Caco-2 (cell line): ENCODE measurements at regions not wholly inside any gene's neighbourhood (a gene's known extent, or its start where the extent isn't known, plus 50 kb on each side); places are given as distances from the start of the nearest gene placed in this dataset.
"Not testable (repeated sequence)": the region's sequence is repeated elsewhere in the genome, so short reads cannot be mapped to it uniquely, and the experiment has no call there.

Source experiments
- BruUV-seq: library from RNA; stranded (reverse); fragments of 400-500 nt; replicated peaks from 2 replicates; lab custom pipeline; 2021; lab: Mats Ljungman, UMichigan
- CTCF ChIA-PET: fragments of 300-600 bp; sonication (Branson Sonifier 250); formaldehyde crosslinking; loops from one replicate; lab custom pipeline; 2022; ENCODE audit warnings: antibody characterized with exemption; lab: Charles Lee
- POLR2A ChIA-PET: fragments of 300-600 bp; sonication (Branson Sonifier 250); formaldehyde crosslinking; loops from one replicate; lab custom pipeline; 2022; ENCODE audit warnings: antibody characterized with exemption; lab: Charles Lee
- DNase-seq, 2 experiments: peaks; one replicate each; pipeline versions ENCODE4 v3.0.0 to v3.0.0-alpha.2; 2020 to 2022
- H3K27me3 ChIP-seq: replicated peaks from 2 replicates; pipeline ENCODE4 v1.6.0; 2011; ENCODE audit warnings: low read length; ENCODE audit not compliant: control insufficient read depth, insufficient read depth
- H3K36me3 ChIP-seq: 2 replicates; pipeline ENCODE4 v1.5.1; 2011; ENCODE audit warnings: low read length; ENCODE audit not compliant: control insufficient read depth, insufficient read depth
- H3K4me1 ChIP-seq: fragments of 250-450 bp; sonication (Bioruptor Pico); 2 replicates; pipeline ENCODE4 v1.5.1; 2020; ENCODE audit warnings: mild to moderate bottlenecking
- H3K4me3 ChIP-seq: 2 replicates; pipeline ENCODE4 v1.5.1; 2011; ENCODE audit warnings: low read depth, mild to moderate bottlenecking, control low read depth, low read length
- H3K9me3 ChIP-seq: fragments of 250-450 bp; sonication (Bioruptor Pico); 2 replicates; pipeline ENCODE4 v1.5.1; 2020; ENCODE audit warnings: mild to moderate bottlenecking, moderate library complexity
- H3K27ac Mint-ChIP-seq: one replicate; pipeline ENCODE4 v1.8.0; 2022; ENCODE audit warnings: mixed read lengths; ENCODE audit not compliant: unreplicated experiment
- H3K27me3 Mint-ChIP-seq: one replicate; pipeline ENCODE4 v1.8.0; 2022; ENCODE audit warnings: mixed read lengths; ENCODE audit not compliant: insufficient read depth, unreplicated experiment
- H3K36me3 Mint-ChIP-seq: one replicate; pipeline ENCODE4 v1.8.0; 2022; ENCODE audit warnings: mild to moderate bottlenecking, mixed read lengths; ENCODE audit not compliant: insufficient read depth, unreplicated experiment
- H3K4me1 Mint-ChIP-seq: one replicate; pipeline ENCODE4 v1.8.0; 2022; ENCODE audit warnings: low read depth, mixed read lengths; ENCODE audit not compliant: unreplicated experiment
- H3K4me3 Mint-ChIP-seq: one replicate; pipeline ENCODE4 v1.8.0; 2022; ENCODE audit warnings: mild to moderate bottlenecking, moderate library complexity, mixed read lengths; ENCODE audit not compliant: unreplicated experiment
- H3K9me3 Mint-ChIP-seq: one replicate; pipeline ENCODE4 v1.8.0; 2022; ENCODE audit warnings: mixed read lengths; ENCODE audit not compliant: unreplicated experiment
- CTCF ChIP-seq, 2 experiments: fragments of 200-600 bp in 1 of 2; IDR thresholded peaks; 1 replicate in 1 of 2; 2 replicates in 1 of 2; pipeline versions ENCODE4 v1.5.1 to v1.8.0; 2011 to 2022; ENCODE audit warnings: antibody characterized with exemption in 1 of 2, control low read depth in 1 of 2, inconsistent platforms in 1 of 2, low read depth in 1 of 2, low read length in 1 of 2, mild to moderate bottlenecking in 1 of 2, moderate library complexity in 1 of 2; ENCODE audit not compliant: insufficient read depth in 1 of 2, severe bottlenecking in 1 of 2, unreplicated experiment in 1 of 2
- intact Hi-C: fragments of 100-400 bp; cut with micrococcal nuclease; formaldehyde crosslinking; loops from one replicate; pipeline ENCODE4 v1.10.0; 2022; ENCODE audit not compliant: unreplicated experiment

GRCh38 chr22:26970809-26971394 is 313.5 kb downstream of the MIAT start:
- DNase-seq, result no peak
- H3K36me3 Mint-ChIP-seq, result no peaks in the 10 kb centered on the region
- H3K4me3 Mint-ChIP-seq, result no peak overlapping the region
- H3K9me3 Mint-ChIP-seq, result no peaks in the 10 kb centered on the region
- TF ChIP-seq CTCF (IDR thresholded peaks at IDR 0.05; ENCODE audit: insufficient read depth in 1 of 2, low read depth in 1 of 2, low read length in 1 of 2, severe bottlenecking in 1 of 2, unreplicated experiment in 1 of 2), result no peak
- H3K27me3 Mint-ChIP-seq, result peaks cover 7% of the 10 kb centered on the region
- H3K4me1 Mint-ChIP-seq, result no peaks in the 10 kb centered on the region
- no peaks in the 10 kb centered on the region for H3K27me3 ChIP-seq
- no peaks in the 10 kb centered on the region for H3K9me3 ChIP-seq
- intact Hi-C loops, result no loop called here
- ChIA-PET POLR2A (no interaction called here), CTCF (no interaction called here)
- H3K4me1 ChIP-seq, result no peaks in the 10 kb centered on the region
- H3K36me3 ChIP-seq, result no peaks in the 10 kb centered on the region
- no TSS peak for BruUV-seq
- no peak overlapping the region for H3K27ac Mint-ChIP-seq
- no peak overlapping the region for H3K4me3 ChIP-seq

- Mint-ChIP-seq H3K27ac (no peak overlapping the region), H3K9me3 (no peaks in the 10 kb centered on the region), H3K36me3 (no peaks in the 10 kb centered on the region), H3K27me3 (peaks cover 7% of the 10 kb centered on the region), H3K4me1 (no peaks in the 10 kb centered on the region), H3K4me3 (no peak overlapping the region)
- Histone ChIP-seq H3K36me3 (no peaks in the 10 kb centered on the region), H3K27me3 (no peaks in the 10 kb centered on the region), H3K9me3 (no peaks in the 10 kb centered on the region), H3K4me1 (no peaks in the 10 kb centered on the region), H3K4me3 (no peak overlapping the region)
- CTCF ChIA-PET, result no interaction called here
- POLR2A ChIA-PET, result no interaction called here
- DNase-seq, result no peak
- no TSS peak for BruUV-seq
- intact Hi-C loops, result no loop called here
- TF ChIP-seq CTCF (IDR thresholded peaks at IDR 0.05; ENCODE audit: insufficient read depth in 1 of 2, low read depth in 1 of 2, low read length in 1 of 2, severe bottlenecking in 1 of 2, unreplicated experiment in 1 of 2), result no peak
Measured at GRCh38 chr22:26972286-26972685, 314.9 kb downstream of the MIAT start.

GRCh38 chr22:26972915-26973314 is 315.5 kb downstream of the MIAT start:
- H3K4me1 ChIP-seq, H3K4me1 Mint-ChIP-seq, H3K27me3 Mint-ChIP-seq, CTCF ChIA-PET, H3K4me3 ChIP-seq, H3K4me3 Mint-ChIP-seq, H3K9me3 ChIP-seq, H3K27ac Mint-ChIP-seq, POLR2A ChIA-PET, H3K36me3 Mint-ChIP-seq, DNase-seq, H3K27me3 ChIP-seq, BruUV-seq, H3K9me3 Mint-ChIP-seq, intact Hi-C loops, H3K36me3 ChIP-seq: not testable (repeated sequence)

- POLR2A ChIA-PET, result no interaction called here
- TF ChIP-seq CTCF (IDR thresholded peaks at IDR 0.05; ENCODE audit: insufficient read depth in 1 of 2, low read depth in 1 of 2, low read length in 1 of 2, severe bottlenecking in 1 of 2, unreplicated experiment in 1 of 2), result no peak
- H3K27ac Mint-ChIP-seq, result no peak overlapping the region
- no peak for DNase-seq
- no peaks in the 10 kb centered on the region for H3K36me3 Mint-ChIP-seq
- H3K36me3 ChIP-seq, result no peaks in the 10 kb centered on the region
- H3K4me3 ChIP-seq, result no peak overlapping the region
- no peaks in the 10 kb centered on the region for H3K4me1 ChIP-seq
- no peak overlapping the region for H3K4me3 Mint-ChIP-seq
- H3K27me3 Mint-ChIP-seq, result peaks cover 7% of the 10 kb centered on the region
- CTCF ChIA-PET, result no interaction called here
- H3K27me3 ChIP-seq, result no peaks in the 10 kb centered on the region
- no peaks in the 10 kb centered on the region for H3K4me1 Mint-ChIP-seq
- BruUV-seq, result no TSS peak
- H3K9me3 Mint-ChIP-seq, result no peaks in the 10 kb centered on the region
- no peaks in the 10 kb centered on the region for H3K9me3 ChIP-seq
- intact Hi-C loops, result no loop called here
Measured at GRCh38 chr22:26974034-26974433, 316.6 kb downstream of the MIAT start.
